ENCODE measurements at regions not wholly inside any gene's neighbourhood (a gene's known extent, or its start where the extent isn't known, plus 50 kb on each side); places are given as distances from the start of the nearest gene placed in this dataset.

DNA sequence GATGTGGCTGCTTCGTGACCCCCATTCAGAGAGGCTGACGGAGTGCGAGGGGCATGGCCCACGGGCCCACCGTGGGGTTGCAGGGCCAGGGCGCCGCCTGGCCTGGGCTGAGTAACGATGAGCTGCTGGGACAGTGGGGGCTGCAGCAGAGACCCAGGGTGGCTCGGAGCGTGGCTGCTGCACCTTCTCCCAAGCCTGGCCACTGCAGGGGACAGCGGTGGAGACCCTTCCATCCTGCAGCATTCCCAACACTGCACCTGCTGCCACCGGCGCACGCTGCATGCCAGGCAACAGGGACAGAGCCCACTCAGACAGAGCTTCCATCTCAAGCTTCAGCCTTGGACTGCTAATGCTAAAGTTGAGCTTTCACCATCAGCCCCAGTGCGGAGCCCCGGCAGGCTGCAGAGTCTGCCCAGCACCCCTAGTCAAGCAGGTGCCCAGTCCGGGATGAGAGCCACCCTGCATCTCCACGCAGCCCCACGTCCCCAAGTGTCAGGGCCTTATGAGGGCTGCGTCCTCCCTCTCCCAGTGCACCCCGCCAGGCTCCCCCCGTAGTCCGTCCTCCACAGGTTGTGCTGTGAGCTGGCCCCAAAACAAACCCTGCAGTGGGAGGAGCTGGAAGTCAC lies 89.4 kb upstream of the AFDN start:
- no peak overlapping the region for H3K4me3 ChIP-seq
- H3K27ac ChIP-seq, result no peak overlapping the region
- no peak for DNase-seq (ENCODE audit: low spot score)
- TF ChIP-seq, protein P1, sequence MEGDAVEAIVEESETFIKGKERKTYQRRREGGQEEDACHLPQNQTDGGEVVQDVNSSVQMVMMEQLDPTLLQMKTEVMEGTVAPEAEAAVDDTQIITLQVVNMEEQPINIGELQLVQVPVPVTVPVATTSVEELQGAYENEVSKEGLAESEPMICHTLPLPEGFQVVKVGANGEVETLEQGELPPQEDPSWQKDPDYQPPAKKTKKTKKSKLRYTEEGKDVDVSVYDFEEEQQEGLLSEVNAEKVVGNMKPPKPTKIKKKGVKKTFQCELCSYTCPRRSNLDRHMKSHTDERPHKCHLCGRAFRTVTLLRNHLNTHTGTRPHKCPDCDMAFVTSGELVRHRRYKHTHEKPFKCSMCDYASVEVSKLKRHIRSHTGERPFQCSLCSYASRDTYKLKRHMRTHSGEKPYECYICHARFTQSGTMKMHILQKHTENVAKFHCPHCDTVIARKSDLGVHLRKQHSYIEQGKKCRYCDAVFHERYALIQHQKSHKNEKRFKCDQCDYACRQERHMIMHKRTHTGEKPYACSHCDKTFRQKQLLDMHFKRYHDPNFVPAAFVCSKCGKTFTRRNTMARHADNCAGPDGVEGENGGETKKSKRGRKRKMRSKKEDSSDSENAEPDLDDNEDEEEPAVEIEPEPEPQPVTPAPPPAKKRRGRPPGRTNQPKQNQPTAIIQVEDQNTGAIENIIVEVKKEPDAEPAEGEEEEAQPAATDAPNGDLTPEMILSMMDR (IDR thresholded peaks at IDR 0.05), result no peak

- Histone ChIP-seq H3K27ac (no peak overlapping the region), H3K4me3 (no peak overlapping the region)
- TF ChIP-seq, protein P1 (IDR thresholded peaks at IDR 0.05), result no peak
- no peak for DNase-seq (ENCODE audit: low spot score)
Measured at GRCh38 chr6:167738386-167738785, 88.3 kb upstream of the AFDN start.

DNA sequence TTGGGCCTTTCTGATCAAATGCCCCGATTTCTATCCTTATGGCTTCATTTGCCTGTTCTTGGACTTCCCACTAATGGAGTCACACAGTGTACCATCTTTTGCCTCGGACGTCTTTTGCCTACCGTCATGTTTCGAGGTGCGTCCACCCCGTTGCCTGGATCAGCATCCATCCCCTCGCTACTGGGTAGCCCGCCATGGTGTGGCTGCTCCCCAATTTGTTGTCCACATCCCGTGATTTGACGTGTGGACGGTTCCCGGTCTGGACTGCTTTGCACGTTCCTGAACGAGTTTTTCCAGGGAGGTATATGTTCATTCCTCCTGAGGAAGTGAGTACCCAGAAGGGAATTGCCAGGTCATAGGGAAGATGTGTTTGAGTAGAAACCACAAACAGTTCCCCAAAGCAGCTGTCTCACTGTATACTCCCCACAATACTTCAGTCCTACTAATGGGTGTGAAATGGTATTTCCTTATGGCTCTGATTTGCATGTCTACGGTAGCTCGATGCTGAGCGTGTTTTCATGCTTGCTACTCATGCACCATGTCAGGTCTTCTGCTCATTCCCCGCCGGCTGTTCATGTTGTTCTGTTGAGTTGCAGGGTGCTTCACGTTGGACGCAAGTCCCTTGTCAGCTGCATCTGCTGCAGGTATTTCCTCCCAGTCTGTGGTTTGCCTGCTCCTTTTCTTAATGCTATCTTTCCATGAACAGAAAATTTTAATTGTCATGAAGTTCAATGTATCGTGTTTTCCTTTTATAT lies 86.8 kb upstream of the AFDN start:
- H3K27ac ChIP-seq, result no peak overlapping the region
- TF ChIP-seq, protein P1 (IDR thresholded peaks at IDR 0.05), result no peak
- DNase-seq (ENCODE audit: low spot score), result no peak
- no peak overlapping the region for H3K4me3 ChIP-seq

DNA sequence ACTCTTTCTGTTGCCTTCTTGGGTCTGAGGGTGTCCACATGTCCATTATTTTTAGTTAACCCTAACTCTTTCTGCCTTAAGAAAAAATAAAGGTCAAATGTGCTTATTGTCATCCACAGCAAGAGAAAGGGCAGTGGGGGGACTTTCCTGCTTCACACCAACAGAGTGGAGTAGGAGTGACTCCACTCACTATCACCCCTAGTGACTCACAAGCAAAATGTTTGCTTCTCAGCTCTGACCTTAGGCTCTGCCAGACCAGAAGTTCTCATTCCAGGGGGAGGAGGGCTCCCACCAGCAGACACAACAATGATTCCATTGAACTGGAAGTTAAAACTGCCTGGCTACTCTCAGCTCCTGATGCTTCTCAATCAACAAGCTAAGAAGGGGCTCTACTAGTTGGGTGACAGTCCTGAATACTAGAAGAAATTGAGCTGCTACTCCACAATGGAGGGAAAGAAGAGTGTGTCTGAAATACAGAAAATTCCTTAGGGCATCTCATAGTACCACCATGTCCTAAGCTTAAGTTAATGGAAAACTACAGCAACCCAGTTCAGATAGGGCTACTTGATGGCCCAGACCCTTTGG lies 83.9 kb upstream of the AFDN start:
- Histone ChIP-seq H3K4me3 (no peak overlapping the region), H3K27ac (no peak overlapping the region)
- TF ChIP-seq, protein P1 (IDR thresholded peaks at IDR 0.05), result no peak
- no peak for DNase-seq (ENCODE audit: low spot score)

GRCh38 chr6:167744681-167745669 lies 81.7 kb upstream of the AFDN start:
- Histone ChIP-seq H3K4me3 (no peak overlapping the region), H3K27ac (peak overlapping the region in 1 of 2 donors; percentile 60)
- no peak for DNase-seq (ENCODE audit: low spot score)
- TF ChIP-seq, protein P1 (IDR thresholded peaks at IDR 0.05), result no peak

DNA sequence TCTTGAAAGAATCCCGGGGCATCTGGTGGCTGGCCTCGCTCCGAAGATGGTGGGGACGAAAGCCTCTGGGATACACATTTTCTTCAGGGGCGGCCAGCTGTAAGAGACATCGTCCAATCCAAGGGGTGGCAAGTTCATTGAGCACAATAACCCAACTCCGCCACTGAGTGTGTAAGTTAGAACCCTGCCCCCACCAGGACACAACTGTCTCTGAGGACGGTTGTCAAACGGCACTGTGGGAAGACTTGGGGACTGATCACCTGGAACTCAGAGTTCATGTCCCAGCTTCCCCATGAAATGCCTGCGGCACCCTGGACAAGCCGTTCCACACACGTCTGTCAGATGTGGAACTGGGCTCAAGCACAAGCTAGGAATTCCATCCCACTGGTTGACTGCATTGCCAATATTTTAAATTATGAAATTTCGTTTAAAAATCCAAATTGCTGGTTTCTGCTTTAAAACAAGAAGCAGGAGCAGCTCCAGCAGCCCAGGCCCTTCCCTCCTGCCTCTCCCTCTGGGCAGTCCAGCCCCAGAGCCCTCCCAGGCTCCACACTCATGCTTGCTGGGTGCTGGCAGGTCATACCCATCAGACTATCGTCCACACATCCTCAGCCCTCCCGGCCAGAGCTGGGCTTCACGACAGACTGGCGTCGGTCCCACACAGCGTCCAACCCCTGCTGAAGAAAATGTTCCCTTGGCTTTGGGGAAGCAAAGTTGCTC lies 80.9 kb upstream of the AFDN start:
- H3K27ac ChIP-seq, result peak overlapping the region in 1 of 2 donors; percentile 60
- TF ChIP-seq, protein P1 (IDR thresholded peaks at IDR 0.05), result no peak
- H3K4me3 ChIP-seq, result no peak overlapping the region
- no peak for DNase-seq (ENCODE audit: low spot score)

All from coronary artery (tissue), 2 donors.